ENCODE measurements at regions not wholly inside any gene's neighbourhood (a gene's known extent, or its start where the extent isn't known, plus 50 kb on each side); places are given as distances from the start of the nearest gene placed in this dataset.
"Not testable (repeated sequence)": the region's sequence is repeated elsewhere in the genome, so short reads cannot be mapped to it uniquely, and the experiment has no call there.

GRCh38 chr5:21488828-21489227, 1364.3 kb downstream of the CDH12 start:
- H3K27ac ChIP-seq; DNase-seq; H3K36me3 ChIP-seq (ENCODE audit: low read depth); H3K9me2 ChIP-seq (ENCODE audit: insufficient read depth); H3K9me3 ChIP-seq (ENCODE audit: low read depth); H3K27me3 ChIP-seq (replicated peaks; ENCODE audit: insufficient read depth); H4K20me1 ChIP-seq (ENCODE audit: insufficient read depth); H3K4me3 ChIP-seq; H3K4me1 ChIP-seq (ENCODE audit: insufficient read depth); in situ Hi-C loops (cut with MboI); H3K9ac ChIP-seq; H2AFZ ChIP-seq; H3K79me2 ChIP-seq (ENCODE audit: insufficient read depth); H3K4me2 ChIP-seq (ENCODE audit: unreplicated experiment); H3F3A ChIP-seq (ENCODE audit: insufficient read depth): not testable (repeated sequence)
- 96 to 100% methylated on average over 1 to 4 of the region's 6 CpGs for WGBS, 2 experiments (ENCODE audit: low coverage in 1 of 2, low lambda C conversion rate in 2 of 2, missing lambda C conversion rate in 2 of 2)

- DNase-seq; H3K27me3 ChIP-seq (replicated peaks; ENCODE audit: insufficient read depth); H3K4me2 ChIP-seq (ENCODE audit: unreplicated experiment); H3F3A ChIP-seq (ENCODE audit: insufficient read depth); H3K9me3 ChIP-seq (ENCODE audit: low read depth); in situ Hi-C loops (cut with MboI); H3K79me2 ChIP-seq (ENCODE audit: insufficient read depth); H2AFZ ChIP-seq; H3K9me2 ChIP-seq (ENCODE audit: insufficient read depth); H3K36me3 ChIP-seq (ENCODE audit: low read depth); H3K9ac ChIP-seq; H3K4me3 ChIP-seq; H3K27ac ChIP-seq; H4K20me1 ChIP-seq (ENCODE audit: insufficient read depth); H3K4me1 ChIP-seq (ENCODE audit: insufficient read depth): not testable (repeated sequence)
- WGBS, 2 experiments (ENCODE audit: low coverage in 1 of 2, low lambda C conversion rate in 2 of 2, missing lambda C conversion rate in 2 of 2): 96 to 99% methylated on average over 7 of the region's 7 CpGs
Measured at GRCh38 chr5:21485458-21486000, 1367.6 kb downstream of the CDH12 start.

GRCh38 chr5:21484498-21484889, 1368.7 kb downstream of the CDH12 start:
- H3K27me3 ChIP-seq (replicated peaks; ENCODE audit: insufficient read depth); H3K4me1 ChIP-seq (ENCODE audit: insufficient read depth); in situ Hi-C loops (cut with MboI); H3K36me3 ChIP-seq (ENCODE audit: low read depth); H3K27ac ChIP-seq; H3F3A ChIP-seq (ENCODE audit: insufficient read depth); DNase-seq; H3K4me3 ChIP-seq; H3K9ac ChIP-seq; H3K79me2 ChIP-seq (ENCODE audit: insufficient read depth); H2AFZ ChIP-seq; H3K9me2 ChIP-seq (ENCODE audit: insufficient read depth); H3K9me3 ChIP-seq (ENCODE audit: low read depth); H4K20me1 ChIP-seq (ENCODE audit: insufficient read depth); H3K4me2 ChIP-seq (ENCODE audit: unreplicated experiment): not testable (repeated sequence)
- 94 to 97% methylated on average over 11 to 14 of the region's 19 CpGs for WGBS, 2 experiments (ENCODE audit: low coverage in 1 of 2, low lambda C conversion rate in 2 of 2, missing lambda C conversion rate in 2 of 2)

DNA sequence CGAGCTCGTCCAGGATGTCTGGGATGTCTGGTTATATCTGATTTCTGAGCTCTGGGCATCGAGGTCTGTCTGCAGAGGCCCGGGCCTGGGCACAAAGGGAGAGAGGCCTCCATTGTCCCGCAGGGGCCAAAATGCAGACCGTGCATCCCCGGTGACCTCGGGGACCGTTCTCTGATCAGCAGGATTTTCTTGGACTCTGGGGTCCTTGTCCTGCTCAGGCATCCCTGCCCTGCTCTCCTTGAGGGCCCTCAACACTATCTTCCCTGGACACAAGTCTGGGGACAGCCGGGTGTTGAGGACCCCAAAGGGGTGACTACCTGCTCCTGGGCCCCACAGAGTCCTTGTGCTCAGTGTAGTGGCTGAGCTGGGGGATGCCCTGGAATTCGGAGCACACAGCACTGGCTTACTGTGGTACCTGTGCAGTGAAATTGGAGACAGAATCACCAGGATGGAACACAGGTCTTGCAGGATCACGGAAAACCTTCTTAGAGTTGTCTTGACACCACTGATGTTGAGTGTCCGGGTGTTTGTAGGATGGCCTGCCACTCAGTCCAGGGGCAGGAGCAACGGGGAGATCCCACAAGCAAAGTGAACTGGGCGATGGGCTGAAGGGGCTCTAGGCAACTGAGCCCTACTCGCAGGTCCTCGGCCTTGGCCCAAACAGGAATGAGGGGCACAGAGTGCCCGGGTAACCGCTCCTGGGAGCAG, 1369.2 kb downstream of the CDH12 start:
- H3K79me2 ChIP-seq (ENCODE audit: insufficient read depth); H3K27me3 ChIP-seq (replicated peaks; ENCODE audit: insufficient read depth); H3K4me3 ChIP-seq; H3F3A ChIP-seq (ENCODE audit: insufficient read depth); H2AFZ ChIP-seq; in situ Hi-C loops (cut with MboI); H3K9ac ChIP-seq; H4K20me1 ChIP-seq (ENCODE audit: insufficient read depth); DNase-seq; H3K27ac ChIP-seq; H3K4me1 ChIP-seq (ENCODE audit: insufficient read depth); H3K9me2 ChIP-seq (ENCODE audit: insufficient read depth); H3K36me3 ChIP-seq (ENCODE audit: low read depth); H3K9me3 ChIP-seq (ENCODE audit: low read depth); H3K4me2 ChIP-seq (ENCODE audit: unreplicated experiment): not testable (repeated sequence)
- 93 to 97% methylated on average over 14 to 15 of the region's 19 CpGs for WGBS, 2 experiments (ENCODE audit: low coverage in 1 of 2, low lambda C conversion rate in 2 of 2, missing lambda C conversion rate in 2 of 2)

DNA sequence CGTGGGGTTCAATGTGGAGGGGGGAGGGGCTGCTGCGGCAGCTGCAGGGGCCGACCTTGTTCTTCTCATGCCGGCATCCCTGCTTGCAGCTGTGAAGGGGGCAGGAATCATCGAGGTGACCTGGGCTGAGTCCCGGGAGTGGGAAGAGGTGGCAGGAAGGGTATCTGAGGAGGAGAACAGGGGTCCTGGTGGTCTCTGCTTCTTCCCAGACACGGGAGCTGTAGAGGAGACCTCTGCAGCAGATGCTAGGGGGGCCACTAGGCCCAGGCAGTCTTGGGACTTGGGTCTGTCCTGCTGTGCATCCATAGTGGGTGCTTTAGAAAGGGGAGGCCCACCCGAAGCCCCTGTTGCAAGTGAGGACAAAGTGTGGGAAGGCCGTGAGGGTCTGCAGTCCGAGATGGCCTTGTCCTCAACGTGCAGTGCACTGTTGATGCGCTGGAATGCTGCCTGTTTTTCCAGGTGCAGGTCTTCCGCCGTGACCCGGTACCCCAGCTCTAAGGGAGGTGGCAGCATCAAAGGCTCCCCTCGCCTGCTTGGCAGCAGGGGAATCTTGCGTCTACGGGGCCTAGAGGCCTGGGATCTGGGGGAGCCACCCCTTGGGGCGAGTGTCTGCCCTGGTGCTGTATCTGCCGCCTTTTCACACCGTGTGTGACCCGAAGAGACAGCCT, 1370.0 kb downstream of the CDH12 start:
- H3K4me3 ChIP-seq; in situ Hi-C loops (cut with MboI): not testable (repeated sequence)
- 93% methylated on average over 18 to 21 of the region's 22 CpGs for WGBS, 2 experiments (ENCODE audit: low coverage in 1 of 2, low lambda C conversion rate in 2 of 2, missing lambda C conversion rate in 2 of 2)

DNA sequence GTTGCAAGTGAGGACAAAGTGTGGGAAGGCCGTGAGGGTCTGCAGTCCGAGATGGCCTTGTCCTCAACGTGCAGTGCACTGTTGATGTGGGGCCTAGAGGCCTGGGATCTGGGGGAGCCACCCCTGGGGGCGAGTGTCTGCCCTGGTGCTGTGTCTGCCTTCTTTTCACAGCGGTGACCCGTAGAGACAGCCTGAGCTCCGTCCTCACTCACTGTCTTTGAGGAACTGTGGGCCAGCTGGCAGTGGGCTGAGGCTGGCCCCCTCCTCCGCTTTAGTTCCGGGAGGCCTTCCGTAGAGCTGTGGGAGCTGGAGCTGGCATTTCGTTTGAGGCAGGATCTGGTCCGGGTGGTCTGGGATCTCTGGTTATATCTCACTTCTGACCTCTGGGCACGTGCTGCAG, 1370.6 kb downstream of the CDH12 start:
- DNase-seq; H3K9me2 ChIP-seq (ENCODE audit: insufficient read depth); H3K4me2 ChIP-seq (ENCODE audit: unreplicated experiment); in situ Hi-C loops (cut with MboI); H3K27ac ChIP-seq; H3K9ac ChIP-seq; H4K20me1 ChIP-seq (ENCODE audit: insufficient read depth); H3K4me1 ChIP-seq (ENCODE audit: insufficient read depth); H3F3A ChIP-seq (ENCODE audit: insufficient read depth); H3K36me3 ChIP-seq (ENCODE audit: low read depth); H3K27me3 ChIP-seq (replicated peaks; ENCODE audit: insufficient read depth); H3K4me3 ChIP-seq; H3K79me2 ChIP-seq (ENCODE audit: insufficient read depth); H2AFZ ChIP-seq; H3K9me3 ChIP-seq (ENCODE audit: low read depth): not testable (repeated sequence)
- 86 to 87% methylated on average over 13 of the region's 13 CpGs for WGBS, 2 experiments (ENCODE audit: low coverage in 1 of 2, low lambda C conversion rate in 2 of 2, missing lambda C conversion rate in 2 of 2)

More for the DNA sequence above, 1370.0 kb downstream of the CDH12 start:
- H4K20me1 ChIP-seq (ENCODE audit: insufficient read depth); H3F3A ChIP-seq (ENCODE audit: insufficient read depth); H2AFZ ChIP-seq; H3K27me3 ChIP-seq (replicated peaks; ENCODE audit: insufficient read depth); H3K4me2 ChIP-seq (ENCODE audit: unreplicated experiment); H3K4me1 ChIP-seq (ENCODE audit: insufficient read depth); H3K9me3 ChIP-seq (ENCODE audit: low read depth); H3K27ac ChIP-seq; DNase-seq; H3K79me2 ChIP-seq (ENCODE audit: insufficient read depth); H3K36me3 ChIP-seq (ENCODE audit: low read depth); H3K9me2 ChIP-seq (ENCODE audit: insufficient read depth); H3K9ac ChIP-seq: not testable (repeated sequence)

- DNase-seq; in situ Hi-C loops (cut with MboI); H3K9me3 ChIP-seq (ENCODE audit: low read depth); H3K27me3 ChIP-seq (replicated peaks; ENCODE audit: insufficient read depth); H3K4me2 ChIP-seq (ENCODE audit: unreplicated experiment); H3K79me2 ChIP-seq (ENCODE audit: insufficient read depth); H2AFZ ChIP-seq; H3F3A ChIP-seq (ENCODE audit: insufficient read depth); H3K9ac ChIP-seq; H3K9me2 ChIP-seq (ENCODE audit: insufficient read depth); H3K4me1 ChIP-seq (ENCODE audit: insufficient read depth); H3K4me3 ChIP-seq; H3K27ac ChIP-seq; H4K20me1 ChIP-seq (ENCODE audit: insufficient read depth); H3K36me3 ChIP-seq (ENCODE audit: low read depth): not testable (repeated sequence)
- WGBS, 2 experiments (ENCODE audit: low coverage in 1 of 2, low lambda C conversion rate in 2 of 2, missing lambda C conversion rate in 2 of 2): 86 to 90% methylated on average over 24 of the region's 24 CpGs
Measured at GRCh38 chr5:21481320-21482270, 1371.5 kb downstream of the CDH12 start.
